Loucy (cell line): ENCODE measurements at regions not wholly inside any gene's neighbourhood (a gene's known extent, or its start where the extent isn't known, plus 50 kb on each side); places are given as distances from the start of the nearest gene placed in this dataset.

ENCODE experiments used
- EZH2phosphoT487 ChIP-seq: fragments of 200-600 bp; IDR thresholded peaks from 2 replicates; pipeline ENCODE4 v1.6.1; 2018; ENCODE audit warnings: antibody characterized with exemption, mild to moderate bottlenecking, moderate library complexity, borderline replicate concordance
- TF ChIP-seq, protein P1 (sequence below): fragments of 200-600 bp; sonication (generic); conservative IDR thresholded peaks from 2 replicates; pipeline ENCODE4 v1.5.1; 2014; ENCODE audit warnings: mild to moderate bottlenecking, antibody characterized with exemption, low read length

DNA sequence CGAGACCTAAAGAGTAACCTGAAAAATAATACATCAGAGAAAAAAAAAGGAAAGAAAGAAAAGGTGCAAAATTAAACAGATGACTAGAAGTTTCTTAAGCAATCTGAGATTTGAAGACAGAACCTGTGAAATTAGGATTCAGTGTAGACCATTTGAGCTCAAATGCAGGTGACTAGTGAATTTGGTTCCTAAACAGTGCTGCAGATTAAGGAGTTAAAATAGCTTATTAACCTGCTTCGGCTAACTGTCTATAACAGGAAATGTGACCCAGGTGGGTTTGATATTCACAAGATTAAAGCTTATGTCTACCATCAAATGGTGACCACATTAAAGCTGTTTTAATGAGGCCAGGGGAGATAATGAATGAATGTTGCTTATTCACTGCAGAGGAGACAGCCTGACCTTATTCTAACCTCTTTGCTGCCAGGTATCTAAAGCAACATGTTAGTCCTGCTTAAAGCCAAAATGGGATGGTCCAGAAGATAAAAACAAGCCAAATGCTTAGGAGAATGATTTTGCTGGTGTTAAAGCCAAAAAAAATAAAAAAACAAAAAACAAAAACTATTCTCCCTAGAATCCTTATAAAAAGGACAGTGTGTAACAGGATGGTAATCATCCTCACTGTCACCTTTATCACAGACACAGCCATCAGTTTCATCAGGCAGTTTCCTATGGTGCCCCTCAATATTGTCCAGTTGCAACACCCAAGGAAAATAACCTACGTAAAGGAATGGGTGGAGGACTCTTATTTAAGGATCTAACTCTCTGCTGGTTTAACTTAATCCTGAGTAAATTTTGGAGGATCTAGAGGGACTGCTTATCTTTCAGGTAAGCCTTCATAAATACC is 769.0 kb upstream of the ZEB2 start:
- TF ChIP-seq, protein P1, sequence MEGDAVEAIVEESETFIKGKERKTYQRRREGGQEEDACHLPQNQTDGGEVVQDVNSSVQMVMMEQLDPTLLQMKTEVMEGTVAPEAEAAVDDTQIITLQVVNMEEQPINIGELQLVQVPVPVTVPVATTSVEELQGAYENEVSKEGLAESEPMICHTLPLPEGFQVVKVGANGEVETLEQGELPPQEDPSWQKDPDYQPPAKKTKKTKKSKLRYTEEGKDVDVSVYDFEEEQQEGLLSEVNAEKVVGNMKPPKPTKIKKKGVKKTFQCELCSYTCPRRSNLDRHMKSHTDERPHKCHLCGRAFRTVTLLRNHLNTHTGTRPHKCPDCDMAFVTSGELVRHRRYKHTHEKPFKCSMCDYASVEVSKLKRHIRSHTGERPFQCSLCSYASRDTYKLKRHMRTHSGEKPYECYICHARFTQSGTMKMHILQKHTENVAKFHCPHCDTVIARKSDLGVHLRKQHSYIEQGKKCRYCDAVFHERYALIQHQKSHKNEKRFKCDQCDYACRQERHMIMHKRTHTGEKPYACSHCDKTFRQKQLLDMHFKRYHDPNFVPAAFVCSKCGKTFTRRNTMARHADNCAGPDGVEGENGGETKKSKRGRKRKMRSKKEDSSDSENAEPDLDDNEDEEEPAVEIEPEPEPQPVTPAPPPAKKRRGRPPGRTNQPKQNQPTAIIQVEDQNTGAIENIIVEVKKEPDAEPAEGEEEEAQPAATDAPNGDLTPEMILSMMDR = no peak
- no peak for TF ChIP-seq EZH2phosphoT487
